Stomach (tissue), 8 donors: ENCODE measurements at regions not wholly inside any gene's neighbourhood (a gene's known extent, or its start where the extent isn't known, plus 50 kb on each side); places are given as distances from the start of the nearest gene placed in this dataset.

Source experiments
- DNase-seq, 2 donors: peaks; one replicate each; pipeline versions ENCODE4 v3.0.0 to v3.0.0-alpha.2; 2013 to 2019
- H3K27ac ChIP-seq, 5 donors: fragments of 200-600 bp in 4 of 5; sonication (generic) in 4 of 5; one replicate each; pipeline ENCODE4 v1.5.1; 2013 to 2019; ENCODE audit warnings: mild to moderate bottlenecking in 1 of 5, moderate library complexity in 1 of 5
- H3K27me3 ChIP-seq, 3 donors: fragments of 200-600 bp; sonication (generic); one replicate each; pipeline ENCODE4 v1.5.1; 2017 to 2019; ENCODE audit warnings: mixed run types in 1 of 3
- H3K36me3 ChIP-seq, 4 donors: fragments of 200-600 bp; sonication (generic); 1 replicate in 3 of 4; 2 replicates in 1 of 4; pipeline ENCODE4 v1.5.1; 2016 to 2019
- H3K4me1 ChIP-seq, 4 donors: fragments of 200-600 bp; sonication (generic); one replicate each; pipeline ENCODE4 v1.5.1; 2016 to 2019
- H3K4me3 ChIP-seq, 4 donors: fragments of 200-600 bp; sonication (generic) in 3 of 4; one replicate each; pipeline ENCODE4 v1.5.1; 2016 to 2019; ENCODE audit warnings: mild to moderate bottlenecking in 1 of 4
- H3K9me3 ChIP-seq, 4 donors: fragments of 200-600 bp; sonication (generic); one replicate each; pipeline ENCODE4 v1.5.1; 2016 to 2019
- EP300 ChIP-seq: sonication (generic); formaldehyde crosslinking; IDR thresholded peaks from one replicate; pipeline ENCODE4 v1.6.1; 2017; ENCODE audit warnings: antibody characterized with exemption
- POLR2A ChIP-seq, 4 donors: fragments of 450-650 bp; IDR thresholded peaks; one replicate each; pipeline ENCODE4 v1.6.1; 2016; ENCODE audit warnings: antibody characterized with exemption in 4 of 4, control low read depth in 2 of 4, mild to moderate bottlenecking in 1 of 4, moderate library complexity in 1 of 4
- POLR2AphosphoS5 ChIP-seq, 3 donors: sonication (generic); formaldehyde crosslinking; IDR thresholded peaks; one replicate each; pipeline ENCODE4 v1.6.1; 2016; ENCODE audit warnings: antibody characterized with exemption in 3 of 3
- WGBS, 5 donors: extraction: QIAGEN DNeasy Blood & Tissue Kit in 3 of 5; methylation state at CpG; one replicate each; pipeline versions ENCODE4 v1.1.5 to v1.1.7; 2013 to 2018; 5-methylcytosine and 5-hydroxymethylcytosine counted together
- intact Hi-C: fragments of 100-400 bp; cut with DNase I; formaldehyde crosslinking; loops from one replicate; pipeline ENCODE4 v1.15.1; 2023; ENCODE audit warnings: low total_unique reads
- TF ChIP-seq, protein P1 (sequence below), 7 experiments: fragments of 450-650 bp in 4 of 7; fragments of 200-600 bp in 3 of 7; sonication (generic) in 3 of 7; IDR thresholded peaks; one replicate each; pipeline ENCODE4 v1.5.1; 2016 to 2019; ENCODE audit warnings: antibody characterized with exemption in 7 of 7, control low read depth in 2 of 7, mild to moderate bottlenecking in 1 of 7
- donor health status: healthy with polysubstance abuse.
- donor health status: Bipolar disorder and iron deficiency.
- donor health status: healthy.

- Histone ChIP-seq H3K4me3 (no peak overlapping the region), H3K4me1 (no peaks in the 10 kb centered on the region), H3K36me3 (no peaks in the 10 kb centered on the region), H3K27me3 (no peaks in the 10 kb centered on the region), H3K9me3 (no peaks in the 10 kb centered on the region), H3K27ac (no peak overlapping the region)
- WGBS, 5 donors = 72 to 88% (median 83%) methylated on average over 2 of the region's 2 CpGs
- TF ChIP-seq POLR2A (IDR thresholded peaks at IDR 0.05) (no peak), POLR2AphosphoS5 (IDR thresholded peaks at IDR 0.05) (no peak), EP300 (no peak)
- TF ChIP-seq, protein P1, sequence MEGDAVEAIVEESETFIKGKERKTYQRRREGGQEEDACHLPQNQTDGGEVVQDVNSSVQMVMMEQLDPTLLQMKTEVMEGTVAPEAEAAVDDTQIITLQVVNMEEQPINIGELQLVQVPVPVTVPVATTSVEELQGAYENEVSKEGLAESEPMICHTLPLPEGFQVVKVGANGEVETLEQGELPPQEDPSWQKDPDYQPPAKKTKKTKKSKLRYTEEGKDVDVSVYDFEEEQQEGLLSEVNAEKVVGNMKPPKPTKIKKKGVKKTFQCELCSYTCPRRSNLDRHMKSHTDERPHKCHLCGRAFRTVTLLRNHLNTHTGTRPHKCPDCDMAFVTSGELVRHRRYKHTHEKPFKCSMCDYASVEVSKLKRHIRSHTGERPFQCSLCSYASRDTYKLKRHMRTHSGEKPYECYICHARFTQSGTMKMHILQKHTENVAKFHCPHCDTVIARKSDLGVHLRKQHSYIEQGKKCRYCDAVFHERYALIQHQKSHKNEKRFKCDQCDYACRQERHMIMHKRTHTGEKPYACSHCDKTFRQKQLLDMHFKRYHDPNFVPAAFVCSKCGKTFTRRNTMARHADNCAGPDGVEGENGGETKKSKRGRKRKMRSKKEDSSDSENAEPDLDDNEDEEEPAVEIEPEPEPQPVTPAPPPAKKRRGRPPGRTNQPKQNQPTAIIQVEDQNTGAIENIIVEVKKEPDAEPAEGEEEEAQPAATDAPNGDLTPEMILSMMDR (IDR thresholded peaks at IDR 0.05) = no peak
- intact Hi-C loops = no loop called here
- DNase-seq = no peak
Observed at GRCh38 chrX:113975441-113975840, 608.4 kb upstream of the HTR2C start.

DNA sequence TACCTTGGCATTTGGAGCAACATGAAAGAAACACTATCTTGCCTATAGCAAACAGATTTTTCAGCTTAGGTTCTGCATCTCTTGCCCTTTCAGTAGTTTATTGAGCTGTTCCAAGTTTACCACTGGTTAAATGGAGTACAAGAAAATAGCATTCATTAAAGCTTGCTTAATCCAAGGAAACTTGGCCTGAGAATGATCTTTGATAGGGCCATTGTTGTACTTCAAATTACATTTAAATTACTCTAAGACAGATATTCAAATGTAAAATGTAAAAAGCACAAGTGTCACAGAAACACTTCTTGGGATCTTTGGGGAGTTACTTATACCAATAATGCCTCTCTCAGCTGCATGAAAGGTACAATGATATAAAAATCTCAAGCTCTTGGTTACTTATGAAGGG is 609.0 kb upstream of the HTR2C start:
- no peak for DNase-seq
- H3K36me3 ChIP-seq = no peaks in the 10 kb centered on the region
- intact Hi-C loops = no loop called here

DNA sequence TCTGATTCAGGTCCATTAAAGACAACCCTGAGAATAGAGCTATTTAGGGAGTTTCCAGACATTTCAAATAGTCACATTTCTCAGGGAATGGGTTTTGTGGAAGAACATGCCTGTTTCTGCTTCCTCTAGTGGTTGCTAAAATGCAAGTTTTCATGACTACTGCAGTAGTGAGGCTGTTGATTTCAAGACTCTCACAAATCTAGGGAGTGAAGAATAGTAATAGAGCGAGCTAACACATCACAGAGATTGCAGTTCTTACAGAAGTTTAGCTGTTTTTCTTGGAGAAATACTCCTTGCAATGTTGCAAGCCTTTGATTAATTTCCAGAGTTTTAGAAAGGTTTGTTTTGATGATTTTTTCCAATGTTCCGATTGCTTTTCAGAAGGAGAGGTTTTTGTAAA is 610.2 kb upstream of the HTR2C start:
- TF ChIP-seq, protein P1 (IDR thresholded peaks at IDR 0.05) = no peak
- TF ChIP-seq EP300 (no peak), POLR2A (IDR thresholded peaks at IDR 0.05) (no peak), POLR2AphosphoS5 (IDR thresholded peaks at IDR 0.05) (no peak)
- Histone ChIP-seq H3K27me3 (no peaks in the 10 kb centered on the region), H3K4me1 (no peaks in the 10 kb centered on the region), H3K27ac (no peak overlapping the region), H3K36me3 (no peaks in the 10 kb centered on the region), H3K9me3 (no peaks in the 10 kb centered on the region), H3K4me3 (no peak overlapping the region)
- no peak for DNase-seq
- 60 to 75% (median 71%) methylated on average over 2 of the region's 2 CpGs for WGBS, 5 donors
- intact Hi-C loops = no loop called here

More for the DNA sequence above, 609.0 kb upstream of the HTR2C start:
- no peaks in the 10 kb centered on the region for H3K27me3 ChIP-seq
- H3K4me1 ChIP-seq = no peaks in the 10 kb centered on the region
- TF ChIP-seq POLR2A (IDR thresholded peaks at IDR 0.05) (no peak), EP300 (no peak), POLR2AphosphoS5 (IDR thresholded peaks at IDR 0.05) (no peak)
- TF ChIP-seq, protein P1 (IDR thresholded peaks at IDR 0.05) = no peak
- no peak overlapping the region for H3K27ac ChIP-seq
- H3K4me3 ChIP-seq = no peak overlapping the region
- no peaks in the 10 kb centered on the region for H3K9me3 ChIP-seq

GRCh38 chrX:113966791-113967190 is 617.1 kb upstream of the HTR2C start:
- H3K4me3 ChIP-seq = no peak overlapping the region
- H3K27me3 ChIP-seq = no peaks in the 10 kb centered on the region
- H3K27ac ChIP-seq = no peak overlapping the region
- H3K4me1 ChIP-seq = no peaks in the 10 kb centered on the region
- 54 to 76% (median 60%) methylated on average over 2 of the region's 2 CpGs for WGBS, 5 donors
- intact Hi-C loops = no loop called here
- DNase-seq = no peak
- no peaks in the 10 kb centered on the region for H3K36me3 ChIP-seq
- H3K9me3 ChIP-seq = peaks cover 0 to 3% (median 0%) of the 10 kb centered on the region in 4 donors
- TF ChIP-seq POLR2AphosphoS5 (IDR thresholded peaks at IDR 0.05) (no peak), POLR2A (IDR thresholded peaks at IDR 0.05) (no peak), EP300 (no peak)
- TF ChIP-seq, protein P1 (IDR thresholded peaks at IDR 0.05) = no peak
